Panc1 (cell line): ENCODE measurements at regions not wholly inside any gene's neighbourhood (a gene's known extent, or its start where the extent isn't known, plus 50 kb on each side); places are given as distances from the start of the nearest gene placed in this dataset.

Experiments used
- ATAC-seq: fragments of 200-7000 bp; cut with Tn5 transposase; 2 replicates; pipeline ENCODE4 v1.9.1; 2020; ENCODE audit warnings: mild to moderate bottlenecking, moderate library complexity
- BruUV-seq: library from RNA; stranded (reverse); fragments of 400-500 nt; replicated peaks from 2 replicates; lab custom pipeline; 2021; lab: Mats Ljungman, UMichigan
- CTCF ChIA-PET: fragments of 300-600 bp; sonication (Branson Sonifier 250); formaldehyde crosslinking; loops from one replicate; lab custom pipeline; 2022; ENCODE audit warnings: antibody characterized with exemption; lab: Charles Lee
- POLR2A ChIA-PET: fragments of 300-600 bp; sonication (Branson Sonifier 250); formaldehyde crosslinking; loops from one replicate; lab custom pipeline; 2022; ENCODE audit warnings: antibody characterized with exemption; lab: Charles Lee
- DNase-seq: peaks from one replicate; pipeline ENCODE4 v3.0.0-alpha.2; 2010; ENCODE audit warnings: low read depth, low spot score
- H3K27ac ChIP-seq: 2 replicates; pipeline ENCODE4 v1.5.1; 2011; ENCODE audit warnings: mild to moderate bottlenecking, low read length, inconsistent platforms
- H3K27me3 ChIP-seq: fragments of 200-500 bp; sonication (Bioruptor generic); 2 replicates; pipeline ENCODE4 v1.6.0; 2014; ENCODE audit warnings: low read length, inconsistent platforms; ENCODE audit not compliant: control insufficient read depth, insufficient read depth
- H3K36me3 ChIP-seq: fragments of 200-500 bp; sonication (Bioruptor generic); 2 replicates; pipeline ENCODE4 v1.5.1; 2014; ENCODE audit warnings: inconsistent platforms, mild to moderate bottlenecking, low read length, moderate library complexity; ENCODE audit not compliant: control insufficient read depth, insufficient read depth
- H3K4me1 ChIP-seq: 2 replicates; pipeline ENCODE4 v1.5.1; 2011; ENCODE audit warnings: inconsistent platforms, mild to moderate bottlenecking, low read length, moderate library complexity; ENCODE audit not compliant: control insufficient read depth, insufficient read depth
- H3K4me3 ChIP-seq, 2 experiments: 2 replicates each; pipeline ENCODE4 v1.5.1; 2011 to 2012; ENCODE audit warnings: low read depth in 2 of 2, low read length in 2 of 2, mild to moderate bottlenecking in 2 of 2, inconsistent platforms in 1 of 2, moderate library complexity in 1 of 2
- H3K9me3 ChIP-seq: fragments of 200-500 bp; sonication (Bioruptor generic); 2 replicates; pipeline ENCODE4 v1.5.1; 2014; ENCODE audit warnings: low read depth, mild to moderate bottlenecking, inconsistent platforms, low read length, moderate library complexity; ENCODE audit not compliant: control insufficient read depth, insufficient read depth
- CTCF ChIP-seq: fragments of 450-650 bp; IDR thresholded peaks from 2 replicates; pipeline ENCODE4 v1.5.1; 2017; ENCODE audit warnings: mild to moderate bottlenecking
- POLR2AphosphoS5 ChIP-seq: IDR thresholded peaks from 2 replicates; pipeline ENCODE4 v1.6.1; 2012; ENCODE audit warnings: mild to moderate bottlenecking, low read depth, low read length, moderate library complexity
- REST ChIP-seq, 2 experiments: IDR thresholded peaks; 2 replicates each; pipeline ENCODE4 v1.6.1; 2011 to 2012; ENCODE audit warnings: low read depth in 2 of 2, control low read depth in 1 of 2, low read length in 1 of 2, mild to moderate bottlenecking in 1 of 2, moderate library complexity in 1 of 2; ENCODE audit not compliant: insufficient read depth in 1 of 2
- SIN3A ChIP-seq: IDR thresholded peaks from 2 replicates; pipeline ENCODE4 v1.6.1; 2012; ENCODE audit warnings: low read depth, mild to moderate bottlenecking, low read length, moderate library complexity, borderline replicate concordance; ENCODE audit not compliant: insufficient read depth
- TCF7L2 ChIP-seq: IDR thresholded peaks from 2 replicates; pipeline ENCODE4 v1.6.1; 2011; ENCODE audit warnings: mild to moderate bottlenecking, low read depth, low read length, inconsistent platforms
- in situ Hi-C: cut with HindIII; loops from 2 replicates; pipeline ENCODE4 v1.10.0; 2016; ENCODE audit warnings: low sequenced_read_pairs, low pct_unique_long_range_greater_than_20kb
- intact Hi-C: fragments of 100-400 bp; cut with micrococcal nuclease; formaldehyde crosslinking; loops from one replicate; pipeline ENCODE4 v1.10.0; 2022; ENCODE audit not compliant: unreplicated experiment

- DNase-seq (no peak), ATAC-seq (no peak)
- ChIA-PET CTCF (no interaction called here), POLR2A (no interaction called here)
- Histone ChIP-seq H3K36me3 (no peaks in the 10 kb centered on the region), H3K27me3 (no peaks in the 10 kb centered on the region), H3K9me3 (no peaks in the 10 kb centered on the region), H3K27ac (no peak overlapping the region), H3K4me3 (no peak overlapping the region), H3K4me1 (0 out of 2 replicates have a peak, but pooled peaks cover 2% of the 10 kb centered on the region)
- no TSS peak for BruUV-seq
- in situ Hi-C loops, result no loop called here
- TF ChIP-seq SIN3A (no peak), POLR2AphosphoS5 (no peak), REST (IDR thresholded peaks at IDR 0.05; ENCODE audit: insufficient read depth in 1 of 2, low read depth in 2 of 2, low read length in 1 of 2) (no peak), TCF7L2 (no peak), CTCF (peak; percentile 26; the same call in 1 of the 2 replicates)
- intact Hi-C loops, result loop anchor here (10.0 kb wide), 1 partner anchor 71 kb away; no protein-coding TSS in a partner anchor
These were observed 118.3 kb upstream of the SLC38A4 start for GRCh38 chr12:46944088-46944487.

DNA sequence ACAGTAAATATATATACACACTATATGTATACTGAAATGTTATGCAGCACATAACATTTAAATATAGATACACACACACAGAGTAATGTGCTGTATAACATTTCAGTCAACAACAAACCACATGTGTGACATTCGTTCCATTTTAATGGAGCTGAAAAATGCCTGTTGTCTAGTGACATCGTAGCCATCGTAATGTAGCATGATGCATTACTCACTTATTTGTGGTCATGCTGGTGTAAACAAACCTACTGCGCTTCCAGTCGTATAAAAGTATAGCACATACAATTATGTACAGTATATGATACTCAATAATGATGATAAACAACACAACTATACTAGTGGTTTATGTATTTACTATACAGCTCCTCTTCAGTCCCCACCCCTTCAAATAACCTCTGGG is 119.0 kb upstream of the SLC38A4 start:
- CTCF ChIA-PET, result interaction anchor here (0.5 kb wide), 1 partner anchor 820 kb away, joined by 10 read pairs; no protein-coding TSS in a partner anchor
- intact Hi-C loops, result loop anchor here (10.0 kb wide), 1 partner anchor 70 kb away; no protein-coding TSS in a partner anchor
- BruUV-seq, result no TSS peak

More for the DNA sequence above, 119.0 kb upstream of the SLC38A4 start:
- H3K27ac ChIP-seq, result no peak overlapping the region
- H3K9me3 ChIP-seq, result no peaks in the 10 kb centered on the region
- in situ Hi-C loops, result no loop called here
- no peaks in the 10 kb centered on the region for H3K27me3 ChIP-seq
- H3K36me3 ChIP-seq, result no peaks in the 10 kb centered on the region
- no peak for DNase-seq
- no peak for ATAC-seq
- no peak for TF ChIP-seq CTCF
- no peak for TF ChIP-seq SIN3A
- no peak for TF ChIP-seq POLR2AphosphoS5
- TF ChIP-seq TCF7L2, result no peak
- TF ChIP-seq REST (IDR thresholded peaks at IDR 0.05; ENCODE audit: insufficient read depth in 1 of 2, low read depth in 2 of 2, low read length in 1 of 2), result no peak
- no peak overlapping the region for H3K4me3 ChIP-seq
- POLR2A ChIA-PET, result no interaction called here
- H3K4me1 ChIP-seq, result 0 out of 2 replicates have a peak, but pooled peaks cover 2% of the 10 kb centered on the region
